HFFc6 (cell line): ENCODE measurements at regions not wholly inside any gene's neighbourhood (a gene's known extent, or its start where the extent isn't known, plus 50 kb on each side); places are given as distances from the start of the nearest gene placed in this dataset.

ENCODE experiments used
- DNase-seq: peaks from one replicate; pipeline ENCODE4 v3.0.0-alpha.2; 2018
- H3K27ac Mint-ChIP-seq: 2 replicates; pipeline ENCODE4 v1.8.0; 2020; ENCODE audit warnings: mild to moderate bottlenecking, mixed read lengths
- H3K27me3 Mint-ChIP-seq: 2 replicates; pipeline ENCODE4 v1.8.0; 2021; ENCODE audit warnings: mild to moderate bottlenecking, moderate library complexity, mixed read lengths; ENCODE audit not compliant: insufficient read depth
- H3K36me3 Mint-ChIP-seq: 2 replicates; pipeline ENCODE4 v1.8.0; 2021; ENCODE audit warnings: low read depth, mixed read lengths
- H3K4me1 Mint-ChIP-seq: 2 replicates; pipeline ENCODE4 v1.8.0; 2020; ENCODE audit warnings: low read depth, mixed read lengths
- H3K4me3 Mint-ChIP-seq: 2 replicates; pipeline ENCODE4 v1.8.0; 2020; ENCODE audit warnings: mild to moderate bottlenecking, moderate library complexity, mixed read lengths
- H3K9me3 Mint-ChIP-seq: 2 replicates; pipeline ENCODE4 v1.8.0; 2020; ENCODE audit warnings: mild to moderate bottlenecking, mixed read lengths
- TF ChIP-seq, protein P1 (sequence below): fragments of 200-600 bp; sonication (generic); IDR thresholded peaks from 2 replicates; pipeline ENCODE4 v1.5.0; 2021; ENCODE audit warnings: antibody characterized with exemption, mild to moderate bottlenecking

- Mint-ChIP-seq H3K27ac (no peak overlapping the region), H3K9me3 (peaks cover 25% of the 10 kb centered on the region), H3K4me3 (no peak overlapping the region), H3K27me3 (peaks cover 1% of the 10 kb centered on the region; the same call in 1 of the 2 replicates), H3K4me1 (no peaks in the 10 kb centered on the region), H3K36me3 (no peaks in the 10 kb centered on the region)
- DNase-seq = no peak
- TF ChIP-seq, protein P1, sequence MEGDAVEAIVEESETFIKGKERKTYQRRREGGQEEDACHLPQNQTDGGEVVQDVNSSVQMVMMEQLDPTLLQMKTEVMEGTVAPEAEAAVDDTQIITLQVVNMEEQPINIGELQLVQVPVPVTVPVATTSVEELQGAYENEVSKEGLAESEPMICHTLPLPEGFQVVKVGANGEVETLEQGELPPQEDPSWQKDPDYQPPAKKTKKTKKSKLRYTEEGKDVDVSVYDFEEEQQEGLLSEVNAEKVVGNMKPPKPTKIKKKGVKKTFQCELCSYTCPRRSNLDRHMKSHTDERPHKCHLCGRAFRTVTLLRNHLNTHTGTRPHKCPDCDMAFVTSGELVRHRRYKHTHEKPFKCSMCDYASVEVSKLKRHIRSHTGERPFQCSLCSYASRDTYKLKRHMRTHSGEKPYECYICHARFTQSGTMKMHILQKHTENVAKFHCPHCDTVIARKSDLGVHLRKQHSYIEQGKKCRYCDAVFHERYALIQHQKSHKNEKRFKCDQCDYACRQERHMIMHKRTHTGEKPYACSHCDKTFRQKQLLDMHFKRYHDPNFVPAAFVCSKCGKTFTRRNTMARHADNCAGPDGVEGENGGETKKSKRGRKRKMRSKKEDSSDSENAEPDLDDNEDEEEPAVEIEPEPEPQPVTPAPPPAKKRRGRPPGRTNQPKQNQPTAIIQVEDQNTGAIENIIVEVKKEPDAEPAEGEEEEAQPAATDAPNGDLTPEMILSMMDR = no peak
These were observed 86.4 kb downstream of the EDN3 start for GRCh38 chr20:59386809-59387208.

GRCh38 chr20:59387891-59388290 is 87.5 kb downstream of the EDN3 start:
- H3K27me3 Mint-ChIP-seq = peaks cover 1% of the 10 kb centered on the region; the same call in 1 of the 2 replicates

DNA sequence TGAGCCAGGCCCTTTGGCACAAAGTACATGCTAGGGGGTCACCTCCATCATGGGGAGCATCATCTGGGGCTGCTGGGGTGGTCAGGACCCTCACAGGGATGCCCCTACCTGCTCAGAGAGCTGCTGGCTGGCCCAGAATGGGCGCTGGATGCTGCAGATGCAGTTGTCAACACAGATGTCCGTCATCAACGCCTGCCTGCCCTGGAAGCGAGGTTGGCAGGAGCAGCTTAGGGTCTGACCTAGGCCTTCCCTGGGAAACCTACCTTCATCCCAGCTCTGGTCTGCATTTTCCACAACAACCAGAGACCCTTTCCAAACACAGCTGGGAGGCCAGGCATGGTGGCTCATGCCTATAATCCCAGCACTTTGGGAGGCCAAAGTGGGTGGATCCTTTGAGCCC is 88.0 kb downstream of the EDN3 start:
- peaks cover 26% of the 10 kb centered on the region for H3K9me3 Mint-ChIP-seq
- TF ChIP-seq, protein P1 = no peak
- no peak overlapping the region for H3K4me3 Mint-ChIP-seq
- no peak for DNase-seq
- H3K4me1 Mint-ChIP-seq = no peaks in the 10 kb centered on the region
- no peaks in the 10 kb centered on the region for H3K36me3 Mint-ChIP-seq
- no peak overlapping the region for H3K27ac Mint-ChIP-seq
- peaks cover 1% of the 10 kb centered on the region; the same call in 1 of the 2 replicates for H3K27me3 Mint-ChIP-seq

More at GRCh38 chr20:59387891-59388290, 87.5 kb downstream of the EDN3 start:
- Mint-ChIP-seq H3K9me3 (peaks cover 22% of the 10 kb centered on the region), H3K27ac (no peak overlapping the region), H3K4me3 (no peak overlapping the region), H3K36me3 (no peaks in the 10 kb centered on the region), H3K4me1 (no peaks in the 10 kb centered on the region)
- TF ChIP-seq, protein P1 = no peak
- no peak for DNase-seq

GRCh38 chr20:59390437-59390836 is 90.0 kb downstream of the EDN3 start:
- Mint-ChIP-seq H3K4me3 (no peak overlapping the region), H3K27me3 (peaks cover 1% of the 10 kb centered on the region; the same call in 1 of the 2 replicates), H3K36me3 (no peaks in the 10 kb centered on the region), H3K4me1 (no peaks in the 10 kb centered on the region), H3K9me3 (peaks cover 30% of the 10 kb centered on the region), H3K27ac (no peak overlapping the region)
- no peak for DNase-seq
- TF ChIP-seq, protein P1 = no peak

- no peak for DNase-seq
- TF ChIP-seq, protein P1 = no peak
- peaks cover 1% of the 10 kb centered on the region; the same call in 1 of the 2 replicates for H3K27me3 Mint-ChIP-seq
- no peaks in the 10 kb centered on the region for H3K4me1 Mint-ChIP-seq
- no peak overlapping the region for H3K4me3 Mint-ChIP-seq
- no peaks in the 10 kb centered on the region for H3K36me3 Mint-ChIP-seq
- no peak overlapping the region for H3K27ac Mint-ChIP-seq
- peaks cover 24% of the 10 kb centered on the region for H3K9me3 Mint-ChIP-seq
These were observed 91.6 kb downstream of the EDN3 start for GRCh38 chr20:59391975-59392374.

DNA sequence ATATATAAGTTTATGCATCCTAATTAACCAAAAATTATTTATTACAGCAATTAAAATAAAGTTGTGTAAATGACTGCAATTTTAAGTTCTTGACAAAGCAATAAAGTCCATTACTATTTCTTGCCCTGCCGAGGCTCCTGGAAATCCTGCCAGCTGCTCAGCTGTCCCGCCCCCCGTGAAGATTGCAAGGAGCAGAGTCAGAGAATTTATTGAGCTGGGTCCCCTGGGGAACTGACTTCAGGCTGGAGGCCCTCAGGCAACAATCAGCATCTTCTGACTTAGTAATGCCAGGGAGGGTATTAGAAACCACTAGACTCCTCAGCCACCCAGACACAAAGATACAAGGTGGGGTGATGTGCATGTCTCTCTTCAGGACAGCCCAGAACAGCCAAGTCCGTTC is 92.3 kb downstream of the EDN3 start:
- peaks cover 22% of the 10 kb centered on the region for H3K9me3 Mint-ChIP-seq
- H3K36me3 Mint-ChIP-seq = no peaks in the 10 kb centered on the region
- TF ChIP-seq, protein P1 = no peak
- no peaks in the 10 kb centered on the region for H3K4me1 Mint-ChIP-seq
- H3K27ac Mint-ChIP-seq = no peak overlapping the region
- peaks cover 1% of the 10 kb centered on the region; the same call in 1 of the 2 replicates for H3K27me3 Mint-ChIP-seq
- no peak overlapping the region for H3K4me3 Mint-ChIP-seq
- no peak for DNase-seq
